ENCODE measurements at regions not wholly inside any gene's neighbourhood (a gene's known extent, or its start where the extent isn't known, plus 50 kb on each side); places are given as distances from the start of the nearest gene placed in this dataset.

DNA sequence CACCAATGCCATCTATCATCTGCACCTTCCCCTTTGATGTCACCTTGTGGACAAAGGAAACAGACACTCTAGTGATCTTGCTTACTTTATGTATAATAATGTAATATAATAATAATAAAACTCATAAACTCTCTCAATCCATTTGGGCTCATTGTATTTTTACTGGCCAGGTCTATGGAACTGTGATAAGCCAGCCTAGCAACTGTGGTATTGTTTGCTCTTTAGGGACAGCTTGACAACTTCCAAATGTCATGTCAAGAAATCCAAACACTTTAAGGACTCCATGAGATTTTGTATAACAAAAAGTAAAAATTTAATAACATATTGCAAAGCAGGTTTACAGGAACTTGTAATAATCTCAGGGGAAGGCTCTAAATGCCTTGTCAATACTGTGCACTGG is 1163.4 kb upstream of the TMPRSS15 start:
- TF ChIP-seq POLR2A (IDR thresholded peaks at IDR 0.05), result no peak
- TF ChIP-seq CTCF (IDR thresholded peaks at IDR 0.05), result no peak

Data from heart left ventricle (tissue), 13 donors.